ENCODE measurements at regions not wholly inside any gene's neighbourhood (a gene's known extent, or its start where the extent isn't known, plus 50 kb on each side); places are given as distances from the start of the nearest gene placed in this dataset.

- TF ChIP-seq CTCF (IDR thresholded peaks at IDR 0.05), result no peak
- no peak for TF ChIP-seq EZH2 (IDR thresholded peaks at IDR 0.05; ENCODE audit: borderline replicate concordance, insufficient read depth, low read depth, low read length, poor library complexity, severe bottlenecking)
These were observed 262.5 kb downstream of the KCNJ3 start for GRCh38 chr2:154960802-154961583.

All from B cell (primary cell).